C4-2B (cell line): ENCODE measurements at regions not wholly inside any gene's neighbourhood (a gene's known extent, or its start where the extent isn't known, plus 50 kb on each side); places are given as distances from the start of the nearest gene placed in this dataset.

Experiments
- ZFX ChIP-seq: fragments of 450-650 bp; IDR thresholded peaks from 2 replicates; pipeline ENCODE4 v1.6.1; 2017
- TF ChIP-seq, protein P1 (sequence below): fragments of 450-650 bp; conservative IDR thresholded peaks from 2 replicates; pipeline ENCODE4 v1.5.1; 2017; ENCODE audit warnings: mild to moderate bottlenecking

DNA sequence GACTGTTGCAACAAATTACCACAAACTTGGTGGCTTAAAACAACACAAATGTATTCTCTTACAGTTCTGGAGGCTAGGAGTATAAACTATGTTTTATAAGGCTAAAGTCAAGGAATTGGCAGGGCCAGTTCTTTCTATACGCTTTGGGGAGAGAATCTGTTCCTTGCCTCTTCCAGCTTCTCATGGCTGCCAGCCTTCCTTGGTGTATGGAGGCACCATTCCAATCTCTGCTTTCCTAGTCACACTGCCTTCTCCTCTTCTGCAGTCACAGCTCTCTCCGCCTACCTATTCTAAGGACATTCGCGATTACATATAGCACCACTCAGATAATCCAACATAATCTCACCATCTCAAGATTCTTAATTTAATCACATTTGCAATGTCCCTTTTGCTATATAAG is 140.4 kb upstream of the GNAO1 start:
- TF ChIP-seq, protein P1, sequence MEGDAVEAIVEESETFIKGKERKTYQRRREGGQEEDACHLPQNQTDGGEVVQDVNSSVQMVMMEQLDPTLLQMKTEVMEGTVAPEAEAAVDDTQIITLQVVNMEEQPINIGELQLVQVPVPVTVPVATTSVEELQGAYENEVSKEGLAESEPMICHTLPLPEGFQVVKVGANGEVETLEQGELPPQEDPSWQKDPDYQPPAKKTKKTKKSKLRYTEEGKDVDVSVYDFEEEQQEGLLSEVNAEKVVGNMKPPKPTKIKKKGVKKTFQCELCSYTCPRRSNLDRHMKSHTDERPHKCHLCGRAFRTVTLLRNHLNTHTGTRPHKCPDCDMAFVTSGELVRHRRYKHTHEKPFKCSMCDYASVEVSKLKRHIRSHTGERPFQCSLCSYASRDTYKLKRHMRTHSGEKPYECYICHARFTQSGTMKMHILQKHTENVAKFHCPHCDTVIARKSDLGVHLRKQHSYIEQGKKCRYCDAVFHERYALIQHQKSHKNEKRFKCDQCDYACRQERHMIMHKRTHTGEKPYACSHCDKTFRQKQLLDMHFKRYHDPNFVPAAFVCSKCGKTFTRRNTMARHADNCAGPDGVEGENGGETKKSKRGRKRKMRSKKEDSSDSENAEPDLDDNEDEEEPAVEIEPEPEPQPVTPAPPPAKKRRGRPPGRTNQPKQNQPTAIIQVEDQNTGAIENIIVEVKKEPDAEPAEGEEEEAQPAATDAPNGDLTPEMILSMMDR: no peak
- TF ChIP-seq ZFX: no peak
